GM23338 (cell line): ENCODE measurements at regions not wholly inside any gene's neighbourhood (a gene's known extent, or its start where the extent isn't known, plus 50 kb on each side); places are given as distances from the start of the nearest gene placed in this dataset.

ENCODE experiments used
- ATAC-seq: fragments of 200-7000 bp; cut with Tn5 transposase; 3 replicates; pipeline ENCODE4 v1.9.1; 2020
- DNase-seq: peaks from one replicate; pipeline ENCODE4 v3.0.0-alpha.2; 2015; ENCODE audit warnings: low spot score
- H2AFZ ChIP-seq: fragments of 200-600 bp; sonication (generic); 2 replicates; pipeline ENCODE4 v1.8.0; 2016; ENCODE audit warnings: antibody characterized with exemption, mild to moderate bottlenecking, moderate library complexity
- H3F3A ChIP-seq: fragments of 200-600 bp; sonication (generic); replicated peaks from 2 replicates; pipeline ENCODE4 v1.8.0; 2017; ENCODE audit warnings: antibody characterized with exemption, mixed run types, low read depth
- H3K27ac ChIP-seq: fragments of 200-600 bp; sonication (generic); 2 replicates; pipeline ENCODE4 v1.6.1; 2016; ENCODE audit warnings: low read depth
- H3K27me3 ChIP-seq: fragments of 200-600 bp; sonication (generic); 2 replicates; pipeline ENCODE4 v1.8.0; 2016; ENCODE audit warnings: mild to moderate bottlenecking, mixed run types, moderate library complexity; ENCODE audit not compliant: insufficient read depth
- H3K36me3 ChIP-seq: fragments of 200-600 bp; sonication (generic); 2 replicates; pipeline ENCODE4 v1.8.0; 2016; ENCODE audit warnings: mild to moderate bottlenecking; ENCODE audit not compliant: insufficient read depth
- H3K4me1 ChIP-seq: fragments of 200-600 bp; sonication (generic); 2 replicates; pipeline ENCODE4 v1.8.0; 2016; ENCODE audit warnings: mild to moderate bottlenecking, moderate library complexity; ENCODE audit not compliant: insufficient read depth
- H3K4me2 ChIP-seq: fragments of 200-600 bp; sonication (generic); 2 replicates; pipeline ENCODE4 v1.7.1; 2017; ENCODE audit warnings: mixed run types
- H3K4me3 ChIP-seq: fragments of 200-600 bp; sonication (generic); 2 replicates; pipeline ENCODE4 v1.6.1; 2016; ENCODE audit warnings: mixed run types
- H3K79me2 ChIP-seq: fragments of 200-600 bp; sonication (generic); replicated peaks from 2 replicates; pipeline ENCODE4 v1.8.0; 2017; ENCODE audit warnings: mild to moderate bottlenecking; ENCODE audit not compliant: insufficient read depth
- H3K9me2 ChIP-seq: fragments of 200-600 bp; sonication (generic); 2 replicates; pipeline ENCODE4 v1.8.0; 2017; ENCODE audit not compliant: insufficient read depth
- H4K20me1 ChIP-seq: fragments of 200-600 bp; sonication (generic); replicated peaks from 2 replicates; pipeline ENCODE4 v1.8.0; 2017; ENCODE audit warnings: mild to moderate bottlenecking; ENCODE audit not compliant: insufficient read depth
- H3K27ac Mint-ChIP-seq: 2 replicates; pipeline ENCODE4 v1.8.0; 2020; ENCODE audit warnings: inconsistent platforms, mild to moderate bottlenecking, moderate library complexity, mixed read lengths
- H3K27me3 Mint-ChIP-seq: 3 replicates; pipeline ENCODE4 v1.8.0; 2022; ENCODE audit warnings: low read depth, mild to moderate bottlenecking, moderate library complexity, mixed read lengths, inconsistent platforms; ENCODE audit not compliant: insufficient read depth, poor library complexity
- H3K36me3 Mint-ChIP-seq: 3 replicates; pipeline ENCODE4 v1.8.0; 2021; ENCODE audit warnings: low read depth, mild to moderate bottlenecking, inconsistent platforms, moderate library complexity, mixed read lengths
- H3K4me1 Mint-ChIP-seq: 3 replicates; pipeline ENCODE4 v1.8.0; 2020; ENCODE audit warnings: mild to moderate bottlenecking, inconsistent platforms, mixed read lengths
- H3K4me3 Mint-ChIP-seq: 3 replicates; pipeline ENCODE4 v1.8.0; 2021; ENCODE audit warnings: moderate library complexity, mild to moderate bottlenecking, inconsistent platforms, mixed read lengths
- H3K9me3 Mint-ChIP-seq: 3 replicates; pipeline ENCODE4 v1.8.0; 2020; ENCODE audit warnings: moderate library complexity, mild to moderate bottlenecking, inconsistent platforms, mixed read lengths
- CREB1 ChIP-seq: fragments of 250-450 bp; sonication (Bioruptor Pico); IDR thresholded peaks from 2 replicates; pipeline ENCODE4 v1.5.0; 2020; ENCODE audit warnings: low read depth, mild to moderate bottlenecking, moderate library complexity
- EZH2phosphoT487 ChIP-seq: fragments of 200-600 bp; sonication (generic); IDR thresholded peaks from one replicate; pipeline ENCODE4 v1.8.1; 2018; ENCODE audit warnings: antibody characterized with exemption; ENCODE audit not compliant: unreplicated experiment
- JUNB ChIP-seq: IDR thresholded peaks from one replicate; pipeline ENCODE4 v1.6.1; 2016; ENCODE audit warnings: antibody characterized with exemption; ENCODE audit not compliant: unreplicated experiment
- NANOG ChIP-seq: IDR thresholded peaks from 2 replicates; pipeline ENCODE4 v1.6.1; 2016; ENCODE audit warnings: antibody characterized with exemption, borderline replicate concordance
- POLR2AphosphoS5 ChIP-seq: IDR thresholded peaks from 2 replicates; pipeline ENCODE4 v1.6.1; 2016; ENCODE audit warnings: antibody characterized with exemption, low read depth
- STAT1 ChIP-seq: IDR thresholded peaks from one replicate; pipeline ENCODE4 v1.6.1; 2016; ENCODE audit warnings: antibody characterized with exemption; ENCODE audit not compliant: unreplicated experiment
- ZNF114 ChIP-seq: fragments of 250-450 bp; sonication (Bioruptor Pico); IDR thresholded peaks from 2 replicates; pipeline ENCODE4 v1.5.0; 2020; ENCODE audit warnings: mild to moderate bottlenecking, moderate library complexity
- TF ChIP-seq, protein P1 (sequence below): IDR thresholded peaks from one replicate; pipeline ENCODE4 v1.6.1; 2018; ENCODE audit warnings: antibody characterized with exemption; ENCODE audit not compliant: unreplicated experiment
- TF ChIP-seq, protein P2 (sequence below), 2 experiments: fragments of 200-600 bp in 1 of 2; sonication (generic) in 1 of 2; conservative IDR thresholded peaks; 2 replicates each; pipeline versions ENCODE4 v1.5.1 to v1.6.1; 2016 to 2017; ENCODE audit warnings: antibody characterized with exemption in 2 of 2, low read depth in 2 of 2, mild to moderate bottlenecking in 2 of 2, moderate library complexity in 1 of 2

DNA sequence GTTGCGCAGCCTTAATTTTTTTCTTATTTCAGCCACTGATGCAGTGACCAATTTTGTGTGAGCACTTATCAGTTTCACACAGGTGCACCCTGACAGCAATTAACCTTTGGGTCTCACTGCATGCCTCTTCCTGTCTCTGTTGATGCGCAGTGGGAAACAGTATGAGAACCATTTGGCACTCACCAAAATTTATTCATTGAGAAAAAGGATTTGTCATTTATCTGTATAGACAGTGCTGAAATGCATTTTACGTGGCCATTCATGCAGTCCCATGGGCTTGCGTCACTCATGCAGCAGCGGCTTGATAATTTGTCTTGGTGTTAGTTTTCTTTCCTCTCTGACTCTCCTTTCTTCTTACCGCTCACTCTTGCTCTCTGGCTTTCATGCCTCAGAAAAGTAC, 157.5 kb downstream of the C12orf75 start:
- H3K27ac Mint-ChIP-seq = no peak overlapping the region
- no peak overlapping the region for H3K4me3 ChIP-seq
- H3K4me1 Mint-ChIP-seq = peaks cover 4% of the 10 kb centered on the region; the same call in 2 of the 3 replicates
- no peaks in the 10 kb centered on the region for H3F3A ChIP-seq
- no peak overlapping the region for H3K4me3 Mint-ChIP-seq
- no peaks in the 10 kb centered on the region for H3K4me1 ChIP-seq
- H3K27me3 ChIP-seq = no peaks in the 10 kb centered on the region
- H3K27ac ChIP-seq = no peak overlapping the region
- no peaks in the 10 kb centered on the region for H3K36me3 ChIP-seq
- peaks cover 3% of the 10 kb centered on the region for H3K27me3 Mint-ChIP-seq
- no peaks in the 10 kb centered on the region for H3K36me3 Mint-ChIP-seq
- ATAC-seq (no peak), DNase-seq (no peak)
- no peaks in the 10 kb centered on the region for H3K79me2 ChIP-seq
- H3K9me3 Mint-ChIP-seq = no peaks in the 10 kb centered on the region
- H2AFZ ChIP-seq = 0 out of 2 replicates have a peak overlapping the region, but pooled peaks have one; percentile 4
- TF ChIP-seq EZH2phosphoT487 = no peak
- TF ChIP-seq, protein P1, sequence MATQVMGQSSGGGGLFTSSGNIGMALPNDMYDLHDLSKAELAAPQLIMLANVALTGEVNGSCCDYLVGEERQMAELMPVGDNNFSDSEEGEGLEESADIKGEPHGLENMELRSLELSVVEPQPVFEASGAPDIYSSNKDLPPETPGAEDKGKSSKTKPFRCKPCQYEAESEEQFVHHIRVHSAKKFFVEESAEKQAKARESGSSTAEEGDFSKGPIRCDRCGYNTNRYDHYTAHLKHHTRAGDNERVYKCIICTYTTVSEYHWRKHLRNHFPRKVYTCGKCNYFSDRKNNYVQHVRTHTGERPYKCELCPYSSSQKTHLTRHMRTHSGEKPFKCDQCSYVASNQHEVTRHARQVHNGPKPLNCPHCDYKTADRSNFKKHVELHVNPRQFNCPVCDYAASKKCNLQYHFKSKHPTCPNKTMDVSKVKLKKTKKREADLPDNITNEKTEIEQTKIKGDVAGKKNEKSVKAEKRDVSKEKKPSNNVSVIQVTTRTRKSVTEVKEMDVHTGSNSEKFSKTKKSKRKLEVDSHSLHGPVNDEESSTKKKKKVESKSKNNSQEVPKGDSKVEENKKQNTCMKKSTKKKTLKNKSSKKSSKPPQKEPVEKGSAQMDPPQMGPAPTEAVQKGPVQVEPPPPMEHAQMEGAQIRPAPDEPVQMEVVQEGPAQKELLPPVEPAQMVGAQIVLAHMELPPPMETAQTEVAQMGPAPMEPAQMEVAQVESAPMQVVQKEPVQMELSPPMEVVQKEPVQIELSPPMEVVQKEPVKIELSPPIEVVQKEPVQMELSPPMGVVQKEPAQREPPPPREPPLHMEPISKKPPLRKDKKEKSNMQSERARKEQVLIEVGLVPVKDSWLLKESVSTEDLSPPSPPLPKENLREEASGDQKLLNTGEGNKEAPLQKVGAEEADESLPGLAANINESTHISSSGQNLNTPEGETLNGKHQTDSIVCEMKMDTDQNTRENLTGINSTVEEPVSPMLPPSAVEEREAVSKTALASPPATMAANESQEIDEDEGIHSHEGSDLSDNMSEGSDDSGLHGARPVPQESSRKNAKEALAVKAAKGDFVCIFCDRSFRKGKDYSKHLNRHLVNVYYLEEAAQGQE = no peak
- TF ChIP-seq, protein P2, sequence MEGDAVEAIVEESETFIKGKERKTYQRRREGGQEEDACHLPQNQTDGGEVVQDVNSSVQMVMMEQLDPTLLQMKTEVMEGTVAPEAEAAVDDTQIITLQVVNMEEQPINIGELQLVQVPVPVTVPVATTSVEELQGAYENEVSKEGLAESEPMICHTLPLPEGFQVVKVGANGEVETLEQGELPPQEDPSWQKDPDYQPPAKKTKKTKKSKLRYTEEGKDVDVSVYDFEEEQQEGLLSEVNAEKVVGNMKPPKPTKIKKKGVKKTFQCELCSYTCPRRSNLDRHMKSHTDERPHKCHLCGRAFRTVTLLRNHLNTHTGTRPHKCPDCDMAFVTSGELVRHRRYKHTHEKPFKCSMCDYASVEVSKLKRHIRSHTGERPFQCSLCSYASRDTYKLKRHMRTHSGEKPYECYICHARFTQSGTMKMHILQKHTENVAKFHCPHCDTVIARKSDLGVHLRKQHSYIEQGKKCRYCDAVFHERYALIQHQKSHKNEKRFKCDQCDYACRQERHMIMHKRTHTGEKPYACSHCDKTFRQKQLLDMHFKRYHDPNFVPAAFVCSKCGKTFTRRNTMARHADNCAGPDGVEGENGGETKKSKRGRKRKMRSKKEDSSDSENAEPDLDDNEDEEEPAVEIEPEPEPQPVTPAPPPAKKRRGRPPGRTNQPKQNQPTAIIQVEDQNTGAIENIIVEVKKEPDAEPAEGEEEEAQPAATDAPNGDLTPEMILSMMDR (conservative IDR thresholded peaks at IDR 0.05; ENCODE audit: low read depth in 2 of 2) = no peak
- no peak for TF ChIP-seq CREB1 (CRISPR knock-in tag)
- TF ChIP-seq NANOG = no peak
- no peak for TF ChIP-seq POLR2AphosphoS5
- no peak overlapping the region for H3K4me2 ChIP-seq
- H3K9me2 ChIP-seq = peaks cover 4% of the 10 kb centered on the region; the same call in 1 of the 2 replicates
- H4K20me1 ChIP-seq = no peaks in the 10 kb centered on the region

DNA sequence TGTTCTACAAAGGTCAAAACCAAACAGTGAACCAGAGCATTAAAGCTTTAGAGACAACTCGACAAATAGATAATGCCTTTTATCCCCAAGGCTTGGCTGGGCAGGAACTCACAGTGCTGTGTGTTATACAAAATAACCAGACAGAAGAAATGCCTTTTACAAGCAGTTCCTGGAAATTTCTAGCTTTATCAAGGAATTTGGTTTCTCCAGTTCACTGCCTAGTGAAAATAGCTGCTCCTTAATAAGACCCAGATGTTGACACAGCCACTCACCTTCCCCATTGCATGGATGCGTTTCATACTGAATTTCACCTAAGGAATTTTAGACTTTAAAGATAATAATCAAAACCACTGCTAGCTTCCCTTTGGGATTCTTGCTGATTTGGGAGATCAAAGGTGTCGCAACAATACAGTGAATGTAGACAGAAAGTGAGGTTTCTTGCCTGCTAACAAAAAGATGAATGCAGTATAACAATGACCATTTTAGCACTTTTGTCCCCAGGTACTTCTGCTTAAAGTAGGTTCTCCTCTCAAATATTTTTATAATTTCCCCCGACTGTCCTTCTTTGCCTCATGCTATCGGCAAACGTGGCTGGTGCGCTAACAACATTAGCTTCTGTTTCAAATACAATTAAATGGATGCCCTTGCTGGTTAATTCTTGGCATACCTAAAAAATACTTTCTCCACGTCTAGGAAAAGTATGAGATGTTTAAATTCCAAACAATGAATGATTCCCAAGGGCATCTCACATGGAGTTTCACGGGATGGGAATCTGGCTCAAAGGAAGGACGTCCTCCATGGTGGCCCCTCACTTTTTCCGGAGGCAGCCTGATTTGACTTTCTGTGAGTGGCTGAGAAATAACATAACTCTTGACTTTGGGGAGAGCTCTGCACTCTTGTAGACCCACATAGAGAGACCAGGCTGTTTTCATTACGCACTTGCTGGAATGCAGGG, 162.4 kb downstream of the C12orf75 start:
- Mint-ChIP-seq H3K4me3 (no peak overlapping the region), H3K27me3 (peaks cover 2% of the 10 kb centered on the region), H3K9me3 (peaks cover 11% of the 10 kb centered on the region), H3K36me3 (peaks cover 3% of the 10 kb centered on the region; the same call in 2 of the 3 replicates), H3K27ac (no peak overlapping the region), H3K4me1 (no peaks in the 10 kb centered on the region)
- H4K20me1 ChIP-seq = no peaks in the 10 kb centered on the region
- no peaks in the 10 kb centered on the region for H3K27me3 ChIP-seq
- H2AFZ ChIP-seq = peak overlapping the region; percentile 47; the same call in 1 of the 2 replicates
- H3K4me1 ChIP-seq = no peaks in the 10 kb centered on the region
- TF ChIP-seq, protein P2 (conservative IDR thresholded peaks at IDR 0.05; ENCODE audit: low read depth in 2 of 2) = no peak
- no peak for TF ChIP-seq JUNB
- TF ChIP-seq STAT1 = no peak
- no peak for TF ChIP-seq NANOG
- no peak for TF ChIP-seq EZH2phosphoT487
- TF ChIP-seq ZNF114 = no peak
- H3K4me2 ChIP-seq = no peak overlapping the region
- 0 out of 2 replicates have a peak, but pooled peaks cover 2% of the 10 kb centered on the region for H3K9me2 ChIP-seq
- H3F3A ChIP-seq = no peaks in the 10 kb centered on the region
- no peak overlapping the region for H3K27ac ChIP-seq
- H3K79me2 ChIP-seq = no peaks in the 10 kb centered on the region
- H3K4me3 ChIP-seq = no peak overlapping the region
- ATAC-seq = no peak
- no peaks in the 10 kb centered on the region for H3K36me3 ChIP-seq
- no peak for DNase-seq
